ENCODE measurements at regions not wholly inside any gene's neighbourhood (a gene's known extent, or its start where the extent isn't known, plus 50 kb on each side); places are given as distances from the start of the nearest gene placed in this dataset.

DNA sequence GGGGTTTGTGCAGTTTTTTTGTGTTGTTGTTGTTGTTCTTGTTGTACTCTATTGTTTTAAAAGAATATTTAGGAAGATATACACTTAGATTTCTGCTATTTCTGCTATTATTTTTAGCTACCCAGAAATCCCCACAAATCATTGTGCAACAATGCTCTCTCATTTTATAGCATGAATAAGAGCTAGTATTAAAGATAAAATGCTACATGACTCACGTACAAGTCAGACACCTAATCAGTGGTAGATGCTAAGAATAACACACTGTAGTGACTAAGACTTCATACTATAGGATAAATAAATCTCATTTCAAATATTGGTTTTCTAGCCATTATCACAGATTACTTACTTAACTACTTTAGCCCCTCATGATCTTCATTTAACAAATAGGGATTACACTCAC is 920.5 kb downstream of the KCNMA1 start:
- no peak overlapping the region for H3K27ac ChIP-seq
- no peak for TF ChIP-seq Cebpa-rat (IDR thresholded peaks at IDR 0.05)

DNA sequence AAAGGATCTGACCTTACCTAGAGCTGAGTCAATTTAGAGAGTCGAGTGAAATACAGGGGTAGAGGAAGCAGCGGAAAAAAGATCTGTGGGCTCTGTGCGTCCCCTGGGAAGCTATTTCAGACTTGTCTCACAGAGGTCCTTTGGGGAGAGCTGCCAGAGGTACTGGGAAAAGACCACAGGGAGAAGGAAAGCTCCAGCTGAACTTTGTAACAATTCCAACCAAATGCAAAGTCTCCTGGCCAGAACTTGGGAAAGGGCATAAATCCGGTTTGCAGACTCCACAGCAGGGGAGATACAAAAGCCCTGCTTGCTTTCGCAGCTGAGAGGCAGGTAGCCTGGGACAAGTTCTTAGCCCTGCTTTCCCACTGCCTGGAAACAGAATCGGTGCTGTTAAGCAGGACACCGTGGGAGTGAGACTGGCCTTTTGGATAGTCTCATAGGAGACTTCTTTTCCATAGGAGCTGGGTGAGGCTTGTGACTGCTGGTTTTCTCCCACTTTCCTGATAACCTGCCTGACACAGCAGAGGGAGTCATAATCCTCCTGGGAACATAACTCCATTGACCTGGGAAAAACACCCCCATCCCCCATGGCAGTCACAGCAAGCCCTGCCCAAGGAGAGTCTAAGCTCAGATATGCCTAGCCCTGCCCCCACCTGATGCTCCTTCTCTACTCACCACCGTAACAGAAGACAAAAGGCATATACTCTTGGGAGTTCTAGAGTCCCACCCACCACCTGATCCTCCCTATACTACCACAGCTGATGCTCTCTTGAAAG is 926.2 kb downstream of the KCNMA1 start:
- no peak for TF ChIP-seq Cebpa-rat (IDR thresholded peaks at IDR 0.05)
- H3K9me3 ChIP-seq: no peaks in the 10 kb centered on the region
- H3K9ac ChIP-seq: no peak overlapping the region; the same call in 1 of the 2 replicates
- H3K27me3 ChIP-seq: no peaks in the 10 kb centered on the region
- H3K4me1 ChIP-seq: peaks cover 18% of the 10 kb centered on the region
- H4K20me1 ChIP-seq: no peaks in the 10 kb centered on the region
- H3K4me2 ChIP-seq: peak overlapping the region; percentile 84
- H3K36me3 ChIP-seq: no peaks in the 10 kb centered on the region
- peak overlapping the region; percentile 44; the same call in 1 of the 2 replicates for H3K27ac ChIP-seq
- peak overlapping the region; percentile 9; the same call in 1 of the 2 replicates for H3K4me3 ChIP-seq

More for the DNA sequence above, 920.5 kb downstream of the KCNMA1 start:
- no peaks in the 10 kb centered on the region for H3K9me3 ChIP-seq
- H4K20me1 ChIP-seq: no peaks in the 10 kb centered on the region
- H3K9ac ChIP-seq: no peak overlapping the region
- peaks cover 3% of the 10 kb centered on the region for H3K4me1 ChIP-seq
- H3K4me2 ChIP-seq: no peak overlapping the region
- H3K36me3 ChIP-seq: no peaks in the 10 kb centered on the region
- H3K4me3 ChIP-seq: no peak overlapping the region
- H3K27me3 ChIP-seq: no peaks in the 10 kb centered on the region

DNA sequence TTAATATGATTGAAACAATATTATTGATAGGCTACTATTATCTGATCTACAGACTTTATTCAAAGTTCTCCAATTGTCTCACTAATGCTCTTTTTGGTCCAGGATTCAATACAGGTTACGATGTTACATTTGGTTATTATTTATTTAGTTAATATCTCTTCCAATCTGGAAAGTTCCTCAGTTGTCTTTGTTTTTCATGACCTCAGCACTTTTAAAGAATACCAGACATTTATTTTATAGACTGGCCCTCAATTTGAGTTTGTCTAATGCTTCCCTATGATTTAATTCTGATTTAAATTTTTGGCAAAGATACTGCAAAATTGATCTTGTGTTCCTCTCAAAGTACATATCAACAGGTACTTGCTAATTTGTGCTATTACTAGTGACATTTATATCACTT is 937.4 kb downstream of the KCNMA1 start:
- no peaks in the 10 kb centered on the region for H3K4me1 ChIP-seq
- no peak for TF ChIP-seq Cebpa-rat (IDR thresholded peaks at IDR 0.05)

DNA sequence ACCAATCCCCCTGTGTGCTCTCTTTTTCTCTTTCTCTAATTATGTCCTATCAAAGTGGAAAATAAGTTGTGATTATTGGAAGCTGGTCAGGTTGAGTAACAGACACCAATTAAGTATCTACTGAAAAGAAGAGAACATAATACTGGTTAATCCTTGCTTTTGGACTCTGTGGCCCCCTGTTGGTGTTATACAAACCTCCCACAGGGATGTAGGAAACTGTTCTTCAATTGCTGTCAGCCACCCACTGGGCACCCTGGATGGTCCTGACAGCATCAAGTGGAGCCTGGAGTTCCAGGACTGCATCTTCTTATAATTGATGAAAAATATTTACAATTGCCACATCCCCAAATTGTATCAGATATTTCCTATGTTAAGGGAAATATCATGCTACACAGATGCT is 939.7 kb downstream of the KCNMA1 start:
- no peak for TF ChIP-seq Cebpa-rat (IDR thresholded peaks at IDR 0.05)
- H3K9ac ChIP-seq: no peak overlapping the region
- H3K4me1 ChIP-seq: no peaks in the 10 kb centered on the region
- H3K27ac ChIP-seq: no peak overlapping the region
- no peaks in the 10 kb centered on the region for H3K9me3 ChIP-seq
- no peaks in the 10 kb centered on the region for H4K20me1 ChIP-seq
- H3K36me3 ChIP-seq: no peaks in the 10 kb centered on the region
- H3K4me3 ChIP-seq: no peak overlapping the region
- H3K4me2 ChIP-seq: no peak overlapping the region
- H3K27me3 ChIP-seq: no peaks in the 10 kb centered on the region

More for the DNA sequence above, 937.4 kb downstream of the KCNMA1 start:
- no peaks in the 10 kb centered on the region for H3K9me3 ChIP-seq
- no peak overlapping the region for H3K27ac ChIP-seq
- H3K4me2 ChIP-seq: no peak overlapping the region
- no peaks in the 10 kb centered on the region for H3K27me3 ChIP-seq
- no peak overlapping the region for H3K9ac ChIP-seq
- no peaks in the 10 kb centered on the region for H3K36me3 ChIP-seq
- H3K4me3 ChIP-seq: no peak overlapping the region
- H4K20me1 ChIP-seq: no peaks in the 10 kb centered on the region

DNA sequence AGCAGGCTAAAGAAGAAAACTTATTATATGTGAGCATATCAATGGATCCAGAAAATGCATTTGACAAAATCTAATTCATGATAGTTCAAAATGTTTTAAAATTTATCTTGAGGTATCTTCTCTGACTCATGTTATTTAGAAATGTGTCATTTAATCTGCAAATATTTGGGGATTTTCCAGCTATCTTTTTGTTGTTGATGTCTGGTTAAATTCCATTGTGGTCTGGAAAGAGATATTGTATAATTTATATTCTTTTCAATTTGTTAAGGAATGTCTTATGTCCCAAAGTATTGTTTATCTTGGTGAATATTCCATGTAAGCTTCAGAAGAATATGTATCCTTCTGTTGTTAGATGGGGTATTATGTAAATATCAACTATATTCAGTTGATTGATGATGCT is 942.5 kb downstream of the KCNMA1 start:
- Histone ChIP-seq H3K9me3 (peaks cover 10% of the 10 kb centered on the region), H3K4me2 (no peak overlapping the region), H3K36me3 (no peaks in the 10 kb centered on the region), H3K4me3 (no peak overlapping the region), H3K27ac (no peak overlapping the region), H3K27me3 (no peaks in the 10 kb centered on the region), H4K20me1 (no peaks in the 10 kb centered on the region), H3K4me1 (no peaks in the 10 kb centered on the region), H3K9ac (no peak overlapping the region)
- TF ChIP-seq Cebpa-rat (IDR thresholded peaks at IDR 0.05): no peak

DNA sequence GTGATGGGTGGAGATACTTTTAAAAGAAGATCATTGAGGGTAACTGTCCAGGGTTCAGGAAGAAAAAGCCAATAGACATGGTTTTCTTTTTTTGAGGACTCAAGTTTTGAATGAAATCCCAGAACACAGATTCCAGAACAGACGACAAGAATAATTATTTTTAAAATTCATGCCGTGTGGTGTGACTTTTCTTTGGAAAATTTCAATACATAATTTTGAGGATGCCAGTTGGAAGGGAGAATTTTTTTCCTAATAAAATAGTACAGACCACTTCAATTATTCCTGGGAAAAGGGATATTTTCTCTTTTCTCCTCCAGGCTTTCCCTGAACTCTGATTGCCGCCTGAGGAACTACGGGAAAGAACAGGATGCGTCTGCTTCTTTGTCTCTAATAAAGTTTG is 951.4 kb downstream of the KCNMA1 start:
- no peaks in the 10 kb centered on the region for H3K4me1 ChIP-seq
- H3K27me3 ChIP-seq: no peaks in the 10 kb centered on the region
- H3K4me2 ChIP-seq: no peak overlapping the region
- no peaks in the 10 kb centered on the region for H3K36me3 ChIP-seq
- H4K20me1 ChIP-seq: no peaks in the 10 kb centered on the region
- H3K9ac ChIP-seq: no peak overlapping the region
- no peak overlapping the region for H3K27ac ChIP-seq
- H3K9me3 ChIP-seq: peaks cover 2% of the 10 kb centered on the region
- no peak overlapping the region for H3K4me3 ChIP-seq
- no peak for TF ChIP-seq Cebpa-rat (IDR thresholded peaks at IDR 0.05)

DNA sequence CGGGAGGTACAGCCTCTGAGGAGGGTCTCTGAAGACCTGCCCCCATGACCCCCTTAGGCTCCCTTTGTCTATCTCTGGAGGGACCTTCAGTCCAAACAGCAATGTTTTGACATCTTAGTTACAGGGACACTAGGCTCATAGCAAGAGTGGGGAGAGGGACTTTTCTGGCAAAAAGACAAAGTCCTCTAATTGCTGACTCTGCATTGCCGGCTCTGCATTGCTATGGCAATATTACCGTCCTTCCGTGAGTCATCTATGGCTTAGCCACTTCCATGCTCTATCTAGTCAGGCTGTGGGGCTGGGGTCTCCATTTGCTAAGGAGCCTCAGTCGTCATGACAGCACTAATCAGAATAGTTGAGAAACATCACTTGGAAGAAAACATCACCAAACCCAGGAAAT is 952.6 kb downstream of the KCNMA1 start:
- Histone ChIP-seq H3K27me3 (no peaks in the 10 kb centered on the region), H3K4me3 (no peak overlapping the region), H3K9me3 (no peaks in the 10 kb centered on the region), H4K20me1 (no peaks in the 10 kb centered on the region), H3K4me2 (no peak overlapping the region), H3K36me3 (no peaks in the 10 kb centered on the region), H3K9ac (no peak overlapping the region), H3K27ac (no peak overlapping the region), H3K4me1 (no peaks in the 10 kb centered on the region)
- no peak for TF ChIP-seq Cebpa-rat (IDR thresholded peaks at IDR 0.05)

DNA sequence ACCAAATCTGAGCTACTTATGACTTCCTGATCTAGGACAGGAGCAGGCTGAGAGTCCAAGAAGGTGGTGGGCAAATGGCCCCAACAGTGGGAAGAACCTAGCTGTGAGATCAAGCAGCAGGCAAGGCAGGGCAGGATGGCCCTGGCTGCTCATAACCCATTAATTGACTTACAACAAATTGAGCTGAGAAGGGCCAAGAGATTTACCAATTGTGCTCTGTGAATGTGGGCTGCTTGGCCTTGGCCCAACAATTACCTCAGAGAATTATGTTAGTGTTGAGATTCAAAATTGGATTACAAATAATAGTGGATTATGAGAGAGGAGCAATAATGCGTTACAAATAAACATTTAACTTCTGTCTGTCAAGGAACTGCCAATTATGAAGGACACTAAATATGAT is 956.5 kb downstream of the KCNMA1 start:
- no peak overlapping the region for H3K9ac ChIP-seq
- H3K4me1 ChIP-seq: no peaks in the 10 kb centered on the region
- H3K36me3 ChIP-seq: no peaks in the 10 kb centered on the region
- H3K27me3 ChIP-seq: no peaks in the 10 kb centered on the region
- TF ChIP-seq Cebpa-rat (IDR thresholded peaks at IDR 0.05): no peak
- no peak overlapping the region for H3K27ac ChIP-seq
- H3K9me3 ChIP-seq: no peaks in the 10 kb centered on the region
- H4K20me1 ChIP-seq: no peaks in the 10 kb centered on the region
- H3K4me2 ChIP-seq: no peak overlapping the region
- no peak overlapping the region for H3K4me3 ChIP-seq

DNA sequence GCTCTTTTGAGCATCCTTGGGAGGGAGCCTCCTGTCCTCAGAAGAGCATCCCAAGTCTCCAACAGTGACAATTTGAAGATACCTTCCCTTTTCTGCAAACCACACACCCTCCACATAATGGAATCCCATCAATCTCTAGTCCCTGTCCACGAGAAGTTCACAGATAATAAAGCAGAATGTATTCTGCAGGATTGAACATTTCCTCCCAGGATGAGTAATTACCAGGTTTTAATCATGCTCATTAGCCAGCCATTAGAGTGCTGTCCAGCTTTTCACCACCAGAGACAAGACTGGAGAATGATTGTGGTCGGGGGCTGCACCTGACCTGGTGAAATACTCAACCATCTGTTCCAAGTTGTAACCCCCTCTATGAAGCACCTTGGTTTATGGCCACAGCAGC is 958.6 kb downstream of the KCNMA1 start:
- Histone ChIP-seq H3K9me3 (no peaks in the 10 kb centered on the region), H3K4me2 (no peak overlapping the region), H3K9ac (no peak overlapping the region), H3K4me3 (no peak overlapping the region), H4K20me1 (no peaks in the 10 kb centered on the region), H3K36me3 (no peaks in the 10 kb centered on the region), H3K4me1 (no peaks in the 10 kb centered on the region), H3K27ac (no peak overlapping the region), H3K27me3 (no peaks in the 10 kb centered on the region)
- no peak for TF ChIP-seq Cebpa-rat (IDR thresholded peaks at IDR 0.05)

DNA sequence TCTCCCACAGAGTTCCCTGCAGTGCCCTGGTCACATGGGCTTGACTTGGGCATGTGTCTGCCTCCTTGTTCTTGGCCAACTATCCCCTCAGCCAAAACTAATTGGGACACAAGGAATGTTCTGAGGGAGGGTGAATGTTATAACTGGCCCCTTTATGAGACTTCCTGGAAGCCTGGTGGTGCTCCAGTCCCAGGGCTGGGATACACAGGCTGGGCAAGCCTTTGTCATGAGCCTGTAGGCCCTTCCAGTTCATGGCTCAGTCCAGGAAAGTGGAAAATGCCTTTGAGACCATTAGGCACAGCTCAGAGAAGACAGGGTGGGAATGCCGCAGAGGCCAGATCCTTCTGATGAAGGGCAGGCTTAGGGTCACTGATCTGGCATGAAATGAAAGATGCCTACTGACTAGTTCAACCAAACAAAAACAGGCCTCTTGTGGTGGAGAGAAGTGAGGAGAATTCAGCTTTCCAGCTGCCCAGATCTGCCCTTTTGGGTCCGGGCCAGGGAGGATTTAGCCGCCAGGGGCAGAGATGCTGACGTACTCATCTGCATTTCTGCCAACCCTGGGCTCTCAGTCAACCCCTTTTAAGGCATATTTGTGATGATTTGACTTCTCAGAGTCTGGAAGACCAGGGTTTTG is 961.5 kb downstream of the KCNMA1 start:
- no peak overlapping the region for H3K27ac ChIP-seq

More for the DNA sequence above, 961.5 kb downstream of the KCNMA1 start:
- Histone ChIP-seq H3K4me3 (no peak overlapping the region), H3K9me3 (no peaks in the 10 kb centered on the region), H3K4me1 (no peaks in the 10 kb centered on the region), H3K4me2 (no peak overlapping the region), H3K9ac (no peak overlapping the region), H3K27me3 (no peaks in the 10 kb centered on the region), H4K20me1 (no peaks in the 10 kb centered on the region), H3K36me3 (no peaks in the 10 kb centered on the region)
- no peak for TF ChIP-seq Cebpa-rat (IDR thresholded peaks at IDR 0.05)
